Spleen (tissue), 11 donors: ENCODE measurements at regions not wholly inside any gene's neighbourhood (a gene's known extent, or its start where the extent isn't known, plus 50 kb on each side); places are given as distances from the start of the nearest gene placed in this dataset.

Experiments used
- DNase-seq: peaks from one replicate; pipeline ENCODE4 v3.0.0-alpha.2; 2020
- H3K27ac ChIP-seq, 8 donors: fragments of 200-600 bp; sonication (generic) in 7 of 8; 1 replicate in 4 of 8; 2 replicates in 4 of 8; pipeline versions ENCODE4 v1.5.0 to v1.8.0; 2016 to 2021; ENCODE audit warnings: inconsistent platforms in 4 of 8, mild to moderate bottlenecking in 4 of 8, moderate library complexity in 1 of 8
- H3K27me3 ChIP-seq, 7 donors: fragments of 200-600 bp; sonication (generic) in 6 of 7; replicated peaks in 1 of 7; 1 replicate in 4 of 7; 2 replicates in 3 of 7; pipeline versions ENCODE4 v1.5.0 to v1.8.0; 2016 to 2021; ENCODE audit warnings: inconsistent platforms in 3 of 7, mild to moderate bottlenecking in 1 of 7
- H3K36me3 ChIP-seq, 6 donors: fragments of 200-600 bp; sonication (generic) in 5 of 6; 1 replicate in 4 of 6; 2 replicates in 2 of 6; pipeline versions ENCODE4 v1.5.0 to v1.8.0; 2016 to 2021; ENCODE audit warnings: inconsistent platforms in 2 of 6
- H3K4me1 ChIP-seq, 6 donors: fragments of 200-600 bp; sonication (generic) in 5 of 6; 1 replicate in 3 of 6; 2 replicates in 3 of 6; pipeline versions ENCODE4 v1.5.0 to v1.8.0; 2016 to 2021; ENCODE audit warnings: inconsistent platforms in 3 of 6
- H3K4me3 ChIP-seq, 8 donors: fragments of 200-600 bp; sonication (generic) in 7 of 8; 1 replicate in 4 of 8; 2 replicates in 4 of 8; pipeline versions ENCODE4 v1.5.0 to v1.8.0; 2016 to 2021; ENCODE audit warnings: inconsistent platforms in 4 of 8, mild to moderate bottlenecking in 4 of 8, moderate library complexity in 2 of 8
- H3K9me3 ChIP-seq, 8 donors: fragments of 200-600 bp; sonication (generic) in 7 of 8; 1 replicate in 4 of 8; 2 replicates in 4 of 8; pipeline versions ENCODE4 v1.5.0 to v1.8.0; 2016 to 2021; ENCODE audit warnings: inconsistent platforms in 4 of 8
- POLR2A ChIP-seq, 3 donors: fragments of 450-650 bp; IDR thresholded peaks; one replicate each; pipeline ENCODE4 v1.5.1; 2017; ENCODE audit warnings: antibody characterized with exemption in 3 of 3, mild to moderate bottlenecking in 1 of 3
- POLR2AphosphoS5 ChIP-seq, 3 donors: sonication (generic); formaldehyde crosslinking; IDR thresholded peaks; one replicate each; pipeline ENCODE4 v1.5.1; 2017; ENCODE audit warnings: antibody characterized with exemption in 3 of 3
- WGBS, 5 donors: extraction: QIAGEN DNeasy Blood & Tissue Kit in 3 of 5; methylation state at CpG; one replicate each; pipeline versions ENCODE4 v1.1.5 to v1.1.7; 2013 to 2018; 5-methylcytosine and 5-hydroxymethylcytosine counted together
- intact Hi-C: fragments of 100-400 bp; cut with DNase I; formaldehyde crosslinking; loops from one replicate; pipeline ENCODE4 v1.15.0; 2023; ENCODE audit warnings: low total_unique reads
- TF ChIP-seq, protein P1 (sequence below), 11 experiments: fragments of 200-600 bp in 7 of 11; fragments of 450-650 bp in 4 of 11; sonication (generic) in 4 of 11; IDR thresholded peaks in 8 of 11; conservative IDR thresholded peaks in 3 of 11; 1 replicate in 7 of 11; 2 replicates in 4 of 11; pipeline versions ENCODE4 v1.4.0 to v1.8.0; 2016 to 2021; ENCODE audit warnings: antibody characterized with exemption in 11 of 11, inconsistent platforms in 4 of 11, mild to moderate bottlenecking in 1 of 11
- donor health status: healthy with polysubstance abuse.
- donor health status: DM: no; HTN: no; CAD: no; lungs with moderate emphysema.
- donor health status: DM: no; HTN: no; CAD: no.
- donor health status: Bipolar disorder and iron deficiency.
- donor health status: healthy.
- donor health status: DM: no; HTN: no; CAD: no.
- donor health status: DM: yes; HTN: yes; CAD: no.

DNA sequence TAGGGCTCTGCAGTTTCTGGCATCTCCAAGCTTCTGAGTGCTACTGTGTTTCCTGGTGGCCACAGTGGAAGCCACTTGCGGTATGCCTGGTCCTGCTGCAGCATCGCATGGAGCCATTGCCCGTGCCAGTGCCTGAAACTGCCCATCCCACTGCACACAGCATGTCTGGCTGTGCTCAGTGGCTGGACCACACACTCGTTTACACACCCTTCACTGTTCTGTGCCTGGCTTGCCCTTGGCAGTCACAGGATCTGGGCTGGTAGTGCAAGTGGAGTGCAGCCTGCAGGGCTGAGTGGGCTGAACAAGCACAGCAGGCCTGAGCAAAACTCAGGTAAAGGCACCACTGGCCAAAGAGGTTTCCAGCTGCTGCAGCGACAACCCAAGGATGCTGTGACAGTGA is 600.0 kb downstream of the SI start:
- Histone ChIP-seq H3K4me3 (no peak overlapping the region), H3K4me1 (no peaks in the 10 kb centered on the region), H3K27ac (no peak overlapping the region), H3K27me3 (no peaks in the 10 kb centered on the region), H3K36me3 (no peaks in the 10 kb centered on the region), H3K9me3 (peaks cover 0 to 4% (median 0%) of the 10 kb centered on the region in 8 donors)
- intact Hi-C loops = no loop called here
- no peak for DNase-seq
- 77 to 89% (median 83%) methylated on average over 5 of the region's 5 CpGs for WGBS, 5 donors
- no peak for TF ChIP-seq POLR2AphosphoS5 (IDR thresholded peaks at IDR 0.05)
- TF ChIP-seq POLR2A (IDR thresholded peaks at IDR 0.05) = no peak
- TF ChIP-seq, protein P1, sequence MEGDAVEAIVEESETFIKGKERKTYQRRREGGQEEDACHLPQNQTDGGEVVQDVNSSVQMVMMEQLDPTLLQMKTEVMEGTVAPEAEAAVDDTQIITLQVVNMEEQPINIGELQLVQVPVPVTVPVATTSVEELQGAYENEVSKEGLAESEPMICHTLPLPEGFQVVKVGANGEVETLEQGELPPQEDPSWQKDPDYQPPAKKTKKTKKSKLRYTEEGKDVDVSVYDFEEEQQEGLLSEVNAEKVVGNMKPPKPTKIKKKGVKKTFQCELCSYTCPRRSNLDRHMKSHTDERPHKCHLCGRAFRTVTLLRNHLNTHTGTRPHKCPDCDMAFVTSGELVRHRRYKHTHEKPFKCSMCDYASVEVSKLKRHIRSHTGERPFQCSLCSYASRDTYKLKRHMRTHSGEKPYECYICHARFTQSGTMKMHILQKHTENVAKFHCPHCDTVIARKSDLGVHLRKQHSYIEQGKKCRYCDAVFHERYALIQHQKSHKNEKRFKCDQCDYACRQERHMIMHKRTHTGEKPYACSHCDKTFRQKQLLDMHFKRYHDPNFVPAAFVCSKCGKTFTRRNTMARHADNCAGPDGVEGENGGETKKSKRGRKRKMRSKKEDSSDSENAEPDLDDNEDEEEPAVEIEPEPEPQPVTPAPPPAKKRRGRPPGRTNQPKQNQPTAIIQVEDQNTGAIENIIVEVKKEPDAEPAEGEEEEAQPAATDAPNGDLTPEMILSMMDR (IDR thresholded peaks at IDR 0.05 in 8 of 11, conservative IDR thresholded peaks at IDR 0.05 in 3 of 11) = no peak

DNA sequence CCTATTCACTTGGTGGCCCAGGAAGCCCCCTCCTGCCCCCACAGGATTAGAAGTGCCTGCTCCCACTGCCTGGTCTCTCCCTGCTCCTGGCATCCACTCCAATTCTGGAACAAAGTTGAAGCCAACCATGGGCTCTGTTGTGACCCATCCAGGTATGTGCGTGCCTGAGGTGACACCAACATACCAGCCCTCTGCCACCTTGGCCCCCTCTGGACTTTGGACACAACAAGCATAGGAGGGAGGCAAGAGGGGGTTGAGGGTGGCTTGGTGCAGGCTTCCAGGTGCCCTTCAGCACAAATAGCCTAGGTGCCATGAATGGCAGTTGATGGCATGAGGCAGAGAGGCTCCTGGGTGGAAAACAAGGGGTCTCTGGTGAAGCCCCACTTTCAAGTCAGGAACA is 600.9 kb downstream of the SI start:
- H3K4me1 ChIP-seq = no peaks in the 10 kb centered on the region
- no peak for DNase-seq
- intact Hi-C loops = no loop called here
- H3K27ac ChIP-seq = no peak overlapping the region
- peaks cover 0 to 4% (median 0%) of the 10 kb centered on the region in 8 donors for H3K9me3 ChIP-seq
- no peaks in the 10 kb centered on the region for H3K36me3 ChIP-seq
- TF ChIP-seq POLR2A (IDR thresholded peaks at IDR 0.05) (no peak), POLR2AphosphoS5 (IDR thresholded peaks at IDR 0.05) (no peak)
- TF ChIP-seq, protein P1 (IDR thresholded peaks at IDR 0.05 in 8 of 11, conservative IDR thresholded peaks at IDR 0.05 in 3 of 11) = no peak
- 75 to 100% (median 94%) methylated on average over 1 of the region's 1 CpG for whole genome bisulfite sequencing, 5 donors
- H3K27me3 ChIP-seq = no peaks in the 10 kb centered on the region
- H3K4me3 ChIP-seq = no peak overlapping the region

DNA sequence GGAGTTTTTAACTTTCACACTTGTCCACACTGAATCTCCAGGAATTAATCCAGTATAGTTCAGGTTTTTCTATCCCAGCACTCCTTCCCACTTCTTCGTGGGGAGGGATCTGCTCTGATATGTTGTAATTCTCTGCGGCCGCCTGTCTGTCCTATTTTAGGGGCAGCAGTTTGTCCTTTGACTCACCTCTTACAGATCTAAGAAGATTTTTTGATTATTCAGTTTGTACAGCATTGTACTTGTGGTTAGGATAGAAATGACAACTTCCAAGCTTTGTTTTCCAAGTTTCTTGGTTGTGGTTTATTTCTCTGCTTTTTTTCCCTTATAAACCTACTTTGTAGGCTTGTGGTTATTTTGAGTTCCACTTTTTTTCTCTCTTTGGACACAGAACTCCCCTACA is 601.7 kb downstream of the SI start:
- H3K27me3 ChIP-seq = no peaks in the 10 kb centered on the region
- 65 to 90% (median 82%) methylated on average over 3 of the region's 3 CpGs for WGBS, 5 donors
- no peak for DNase-seq
- TF ChIP-seq POLR2A (IDR thresholded peaks at IDR 0.05) (no peak), POLR2AphosphoS5 (IDR thresholded peaks at IDR 0.05) (no peak)
- TF ChIP-seq, protein P1 (IDR thresholded peaks at IDR 0.05 in 8 of 11, conservative IDR thresholded peaks at IDR 0.05 in 3 of 11) = no peak
- H3K27ac ChIP-seq = no peak overlapping the region
- intact Hi-C loops = no loop called here
- H3K4me3 ChIP-seq = no peak overlapping the region
- H3K36me3 ChIP-seq = no peaks in the 10 kb centered on the region
- H3K4me1 ChIP-seq = no peaks in the 10 kb centered on the region
- peaks cover 0 to 11% (median 0%) of the 10 kb centered on the region in 8 donors for H3K9me3 ChIP-seq

DNA sequence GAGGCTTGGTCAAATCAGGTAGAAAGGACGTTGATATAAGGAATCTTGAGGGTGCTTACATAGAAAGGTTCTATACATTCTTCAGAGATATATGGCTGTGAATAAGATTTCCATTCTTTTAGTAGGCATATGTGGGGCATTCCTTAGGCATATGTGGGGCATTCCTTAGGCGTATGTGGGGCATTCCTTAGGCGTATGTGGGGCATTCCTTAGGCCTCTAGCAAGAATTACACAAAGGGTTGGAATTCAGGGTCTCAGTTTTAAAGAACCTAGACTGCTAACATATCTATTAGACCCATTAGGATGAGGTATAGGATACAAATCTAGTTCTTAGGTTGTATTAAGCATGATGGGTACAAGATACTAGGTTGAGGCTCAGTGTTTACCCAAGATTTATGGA is 607.8 kb downstream of the SI start:
- Histone ChIP-seq H3K27ac (no peak overlapping the region), H3K4me1 (no peaks in the 10 kb centered on the region), H3K27me3 (no peaks in the 10 kb centered on the region), H3K36me3 (no peaks in the 10 kb centered on the region), H3K9me3 (peaks cover 0 to 39% (median 14%) of the 10 kb centered on the region in 8 donors), H3K4me3 (no peak overlapping the region)
- intact Hi-C loops = no loop called here
- no peak for TF ChIP-seq POLR2A (IDR thresholded peaks at IDR 0.05)
- no peak for TF ChIP-seq POLR2AphosphoS5 (IDR thresholded peaks at IDR 0.05)
- TF ChIP-seq, protein P1 (IDR thresholded peaks at IDR 0.05 in 8 of 11, conservative IDR thresholded peaks at IDR 0.05 in 3 of 11) = no peak
- DNase-seq = no peak
- WGBS, 5 donors = 56 to 76% (median 74%) methylated on average over 3 of the region's 3 CpGs
